ENCODE measurements at regions not wholly inside any gene's neighbourhood (a gene's known extent, or its start where the extent isn't known, plus 50 kb on each side); places are given as distances from the start of the nearest gene placed in this dataset.
"Not testable (repeated sequence)": the region's sequence is repeated elsewhere in the genome, so short reads cannot be mapped to it uniquely, and the experiment has no call there.

DNA sequence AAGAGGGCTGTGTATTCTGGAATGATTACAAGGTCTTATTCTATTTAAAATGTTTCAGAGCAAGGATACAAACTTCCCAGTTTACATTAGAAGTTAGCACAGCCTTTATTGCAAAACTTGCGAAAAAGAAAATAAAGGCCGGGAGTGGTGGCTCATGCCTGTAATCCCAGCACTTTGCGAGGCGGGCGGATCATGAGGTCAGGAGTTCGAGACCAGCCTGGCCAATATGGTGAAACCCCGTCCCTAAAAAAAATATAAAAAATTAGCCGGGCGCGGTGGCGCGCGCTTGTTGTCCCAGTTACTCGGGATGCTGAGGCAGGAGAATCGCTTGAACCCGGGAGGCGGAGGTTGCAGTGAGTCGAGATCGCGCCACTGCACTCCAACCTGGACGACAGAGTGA, 87.1 kb downstream of the TRIM27 start:
- not testable (repeated sequence) for DNase-seq (ENCODE audit: low read depth)

DNA sequence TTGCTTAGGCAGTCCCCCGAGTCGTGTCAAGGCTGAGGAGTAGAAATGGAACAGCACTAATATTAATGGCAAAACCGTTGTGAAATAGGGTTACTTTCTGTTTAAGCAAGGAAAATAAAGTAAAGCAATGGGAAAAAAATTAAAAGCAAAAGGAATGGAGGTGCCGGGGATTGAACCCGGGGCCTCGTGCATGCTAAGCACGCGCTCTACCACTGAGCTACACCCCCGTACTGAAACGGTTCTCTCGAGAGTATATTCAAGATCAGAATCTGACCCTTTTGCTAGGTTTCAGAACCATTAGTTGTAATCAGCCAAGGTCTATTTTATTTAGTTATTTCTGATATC, 85.5 kb downstream of the TRIM27 start:
- peak; percentile 74 for DNase-seq (ENCODE audit: low read depth)

DNA sequence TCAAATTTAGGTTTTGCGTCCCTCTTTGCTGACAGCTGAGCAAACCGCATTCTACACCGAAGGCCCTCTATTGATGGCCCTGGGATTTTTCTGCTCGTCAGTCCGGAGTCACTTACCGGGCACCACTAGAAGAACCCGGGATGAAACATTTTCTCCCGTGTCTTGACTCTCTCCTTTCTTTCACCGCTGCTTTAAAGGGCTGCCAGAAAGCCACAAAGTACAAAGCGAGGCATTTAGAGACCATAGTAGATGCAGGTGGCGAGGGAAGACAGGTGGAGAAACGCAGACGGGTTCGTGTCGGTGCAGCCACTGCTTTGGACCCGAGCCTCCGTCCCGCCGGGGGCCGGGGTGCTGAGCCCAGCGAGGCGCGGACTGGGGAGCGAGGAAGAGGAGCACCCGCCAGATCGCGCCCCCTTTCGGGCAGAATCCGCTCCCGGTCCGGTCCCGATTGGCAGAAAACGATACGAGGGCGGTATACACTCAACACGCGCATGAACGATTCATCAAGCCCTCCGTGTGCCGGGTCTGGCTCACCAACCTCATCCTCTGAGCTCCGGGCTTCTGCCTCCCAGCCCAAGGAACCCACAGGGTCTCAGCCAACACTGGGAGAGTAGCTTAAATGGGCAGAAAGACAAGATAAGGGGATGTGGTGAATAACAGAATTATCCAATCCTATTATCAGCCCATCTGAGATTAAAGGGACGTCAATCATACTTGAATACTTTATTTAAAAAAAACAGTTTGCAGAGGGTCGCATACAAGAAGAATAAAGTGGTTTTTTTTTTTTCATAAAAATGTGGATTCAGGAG, 84.9 kb downstream of the TRIM27 start:
- DNase-seq (ENCODE audit: low read depth): peak; percentile 88

DNA sequence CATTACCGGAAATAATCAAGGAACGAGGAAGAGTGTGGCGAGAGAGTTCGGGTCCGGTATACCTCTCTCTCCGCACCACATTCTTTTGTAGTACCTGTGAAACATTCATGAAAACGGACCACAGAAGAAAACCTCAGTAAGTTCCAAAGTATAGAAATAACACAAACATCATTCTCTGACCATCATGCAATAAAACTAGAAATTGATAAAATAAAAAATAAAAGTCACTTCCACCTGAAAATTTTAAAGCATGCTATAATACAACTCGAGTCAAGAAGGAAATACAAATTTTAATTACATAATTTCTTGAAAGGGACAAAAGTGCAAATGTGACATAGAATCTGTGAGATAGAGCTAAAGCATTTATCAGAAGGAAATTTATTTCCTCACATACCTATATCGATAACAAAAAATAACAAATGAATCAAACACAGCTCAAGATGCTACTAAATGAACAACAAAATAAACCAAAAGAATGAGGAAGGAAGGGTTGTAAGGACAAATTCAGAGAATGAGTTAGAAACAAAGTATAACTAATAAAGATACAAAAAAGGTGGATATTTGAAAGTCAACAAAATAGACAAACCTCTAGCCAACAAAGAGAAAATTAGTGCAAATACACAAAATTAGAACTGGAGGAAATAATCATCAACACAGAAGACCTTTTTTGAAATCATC, 84.2 kb downstream of the TRIM27 start:
- DNase-seq (ENCODE audit: low read depth): no peak

DNA sequence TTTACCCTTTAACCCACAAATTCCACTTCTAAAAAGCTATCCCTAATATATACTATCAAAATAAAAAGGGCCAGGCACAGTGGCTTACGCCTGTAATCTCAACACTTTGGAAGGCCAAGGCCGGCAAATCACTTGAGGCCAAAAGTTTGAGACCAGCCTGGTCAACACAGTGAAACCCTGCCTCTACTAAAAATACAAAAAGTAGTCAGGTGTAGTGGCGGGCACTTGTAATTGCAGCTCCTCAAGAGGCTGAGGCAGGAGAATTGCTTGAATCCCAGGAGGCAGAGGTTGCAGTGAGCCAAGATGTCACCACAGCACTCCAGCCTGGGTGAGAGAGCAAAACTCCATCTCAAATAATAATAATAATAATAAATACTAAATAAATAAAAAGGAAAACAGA, 82.5 kb downstream of the TRIM27 start:
- DNase-seq (ENCODE audit: low read depth): no peak

DNA sequence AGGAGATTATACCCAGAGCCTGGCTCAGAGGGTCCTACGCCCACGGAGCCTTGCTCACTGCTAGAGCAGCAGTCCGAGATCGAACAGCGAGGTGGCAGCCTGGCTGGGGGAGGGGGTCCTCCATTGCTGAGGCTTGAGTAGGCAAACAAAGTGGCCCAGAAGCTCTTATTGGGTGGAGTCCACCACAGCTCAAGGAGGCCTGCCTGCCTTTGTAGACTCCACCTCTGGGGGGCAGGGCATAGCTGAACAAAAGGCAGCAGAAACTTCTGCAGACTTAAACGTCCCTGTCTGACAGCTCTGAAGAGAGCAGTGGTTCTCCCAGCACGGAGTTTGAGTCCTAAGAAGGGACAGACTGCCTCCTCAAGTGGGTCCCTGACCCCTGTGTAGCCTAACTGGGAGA, 75.0 kb downstream of the TRIM27 start:
- not testable (repeated sequence) for DNase-seq (ENCODE audit: low read depth)

Data from myocyte (in vitro differentiated cells).